ENCODE measurements at regions not wholly inside any gene's neighbourhood (a gene's known extent, or its start where the extent isn't known, plus 50 kb on each side); places are given as distances from the start of the nearest gene placed in this dataset.

- DNase-seq: no peak
Observed at GRCh38 chr11:29296680-29297079, 720.1 kb downstream of the KCNA4 start.

- no peak for DNase-seq
Observed at GRCh38 chr11:29293825-29294224, 723.0 kb downstream of the KCNA4 start.

DNA sequence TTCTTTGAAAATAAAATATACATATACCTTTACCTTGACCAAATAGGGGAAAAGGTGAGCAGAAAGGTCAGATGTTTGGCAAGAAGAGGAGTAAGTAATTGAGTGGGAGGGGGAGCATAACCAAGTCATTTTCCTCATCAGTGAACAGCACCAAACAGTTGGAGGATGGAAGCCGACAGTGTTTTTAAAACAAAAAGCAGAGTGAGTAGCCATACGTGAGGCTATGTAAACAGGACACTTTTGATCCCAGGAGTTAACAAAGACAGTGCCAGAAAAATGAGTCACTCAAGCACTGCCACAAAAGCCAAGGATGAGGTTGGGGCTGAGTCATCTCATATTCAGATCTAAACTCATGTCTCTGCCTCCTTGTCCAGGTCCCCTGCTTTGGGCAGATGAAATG is 734.7 kb downstream of the KCNA4 start:
- DNase-seq: no peak

- DNase-seq: no peak
Observed at GRCh38 chr11:29281271-29281777, 735.5 kb downstream of the KCNA4 start.

DNA sequence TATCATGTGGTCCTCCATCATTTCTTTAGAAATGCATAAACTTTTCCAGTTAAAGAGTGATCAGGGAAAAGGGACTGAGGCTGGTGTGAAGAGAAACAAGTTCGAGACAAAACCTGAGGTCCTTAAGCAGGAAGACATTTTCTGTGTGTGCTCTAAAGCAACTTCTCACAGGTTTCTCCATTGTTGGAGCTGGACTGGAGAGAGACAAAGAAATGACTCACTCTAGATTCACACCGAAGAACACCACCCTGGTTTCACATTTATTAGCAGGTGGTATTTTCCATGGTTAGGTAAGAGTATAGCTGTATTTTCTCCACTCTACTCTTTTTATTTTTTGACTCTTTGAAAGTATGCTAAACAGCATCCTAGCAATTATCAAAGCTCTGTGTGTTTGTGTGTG is 736.4 kb downstream of the KCNA4 start:
- DNase-seq: no peak

GRCh38 chr11:29279716-29280115 is 737.1 kb downstream of the KCNA4 start:
- DNase-seq: no peak

DNA sequence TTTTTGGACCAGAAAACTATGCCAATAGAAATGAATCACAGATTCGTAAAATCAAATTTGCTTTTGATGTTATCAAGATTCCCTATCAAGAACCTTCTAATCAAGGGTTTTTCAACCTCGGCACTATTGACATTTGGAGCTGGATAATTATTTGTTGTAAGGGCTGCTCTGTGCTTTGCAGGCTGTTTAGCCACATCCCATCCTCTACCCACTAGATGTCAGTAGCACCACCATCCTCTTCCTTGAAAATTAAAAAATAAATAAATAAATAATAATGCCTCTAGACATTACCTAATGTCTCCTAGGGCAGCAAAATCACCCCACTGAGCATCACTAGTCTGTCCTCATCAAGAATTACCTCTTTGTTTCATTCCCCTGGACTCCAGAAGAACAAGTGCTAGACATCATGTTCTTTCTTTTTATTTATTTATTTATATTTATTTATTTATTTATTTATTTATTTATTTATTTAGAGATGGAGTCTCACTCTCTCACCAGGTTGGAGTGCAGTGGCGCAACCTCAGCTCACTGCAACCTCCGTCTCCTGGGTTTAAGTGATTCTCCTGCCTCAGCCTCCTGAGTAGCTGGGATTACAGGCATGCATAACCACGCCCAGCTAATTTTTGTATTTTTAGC is 744.7 kb downstream of the KCNA4 start:
- no peak for DNase-seq

- no peak for DNase-seq
Observed at GRCh38 chr11:29271616-29272015, 745.2 kb downstream of the KCNA4 start.

- no peak for DNase-seq
Observed at GRCh38 chr11:29268733-29269132, 748.1 kb downstream of the KCNA4 start.

DNA sequence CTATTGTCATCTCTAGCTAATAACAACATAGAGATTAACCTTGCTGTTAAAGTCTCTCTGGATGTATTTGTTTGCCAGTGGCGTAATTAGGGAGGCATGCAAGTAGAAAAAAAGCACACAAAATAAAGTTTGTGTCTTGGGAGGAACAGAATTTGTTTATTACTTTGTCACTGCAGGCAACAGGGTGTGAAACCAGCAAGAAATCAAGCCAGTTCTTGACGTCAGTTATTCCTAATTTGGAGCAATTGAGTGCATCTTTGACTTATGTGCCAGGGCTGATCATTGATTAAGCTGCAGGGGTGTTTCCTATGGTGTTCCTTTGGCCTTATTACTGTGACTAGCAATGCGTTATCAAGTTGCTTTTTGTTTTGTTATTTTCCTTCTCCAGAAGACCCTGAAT is 751.0 kb downstream of the KCNA4 start:
- no peak for DNase-seq

GRCh38 chr11:29265381-29265780 is 751.4 kb downstream of the KCNA4 start:
- no peak for DNase-seq

- DNase-seq: no peak
Observed at GRCh38 chr11:29263971-29264682, 752.7 kb downstream of the KCNA4 start.

DNA sequence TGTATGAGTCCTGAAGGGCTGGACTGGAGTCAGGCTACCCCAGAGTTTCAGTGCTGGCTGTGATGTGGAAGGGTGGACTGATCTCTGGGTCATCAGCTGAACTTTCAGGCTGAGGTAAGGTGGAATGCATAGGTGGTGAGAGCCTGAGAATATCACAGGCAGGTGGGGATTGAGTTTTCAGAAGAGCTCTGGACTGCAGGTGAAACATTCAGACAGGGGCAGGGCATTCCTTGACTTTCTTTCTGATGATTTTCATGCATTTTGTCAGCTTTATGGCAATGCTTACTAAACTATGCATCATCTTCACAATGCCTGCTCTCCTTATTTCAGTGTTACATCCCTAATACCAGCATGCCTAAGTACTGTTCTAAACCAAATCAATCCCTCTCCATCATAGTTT is 755.0 kb downstream of the KCNA4 start:
- no peak for DNase-seq

GRCh38 chr11:29260939-29261705 is 755.7 kb downstream of the KCNA4 start:
- DNase-seq: no peak

GRCh38 chr11:29258411-29258810 is 758.4 kb downstream of the KCNA4 start:
- no peak for DNase-seq

GRCh38 chr11:29256580-29256979 is 760.2 kb downstream of the KCNA4 start:
- no peak for DNase-seq

GRCh38 chr11:29255401-29255800 is 761.4 kb downstream of the KCNA4 start:
- no peak for DNase-seq

GRCh38 chr11:29251738-29252137 is 765.1 kb downstream of the KCNA4 start:
- no peak for DNase-seq

GRCh38 chr11:29249713-29250112 is 767.1 kb downstream of the KCNA4 start:
- DNase-seq: no peak

GRCh38 chr11:29244355-29244754 is 772.5 kb downstream of the KCNA4 start:
- no peak for DNase-seq

DNA sequence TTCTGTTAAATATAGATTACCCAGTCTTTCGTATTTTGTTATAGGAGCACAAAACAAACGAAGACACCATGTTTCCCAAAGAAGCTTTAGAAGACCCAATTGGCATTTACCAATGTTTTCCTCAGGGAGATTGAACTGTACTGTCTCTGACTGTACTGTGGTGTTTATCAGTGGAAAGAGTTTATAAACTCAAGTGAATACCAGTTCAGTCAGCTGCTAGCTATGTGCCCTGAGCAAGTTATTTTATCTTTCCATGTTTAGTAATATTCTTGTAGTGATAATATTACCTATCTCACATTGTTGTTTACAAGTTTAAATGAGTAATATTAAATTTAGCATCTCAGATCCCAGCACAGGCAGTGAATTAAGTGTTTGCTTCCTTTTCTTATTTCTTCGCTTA is 773.2 kb downstream of the KCNA4 start:
- no peak for DNase-seq

GRCh38 chr11:29231991-29232390 is 784.8 kb downstream of the KCNA4 start:
- no peak for DNase-seq

DNA sequence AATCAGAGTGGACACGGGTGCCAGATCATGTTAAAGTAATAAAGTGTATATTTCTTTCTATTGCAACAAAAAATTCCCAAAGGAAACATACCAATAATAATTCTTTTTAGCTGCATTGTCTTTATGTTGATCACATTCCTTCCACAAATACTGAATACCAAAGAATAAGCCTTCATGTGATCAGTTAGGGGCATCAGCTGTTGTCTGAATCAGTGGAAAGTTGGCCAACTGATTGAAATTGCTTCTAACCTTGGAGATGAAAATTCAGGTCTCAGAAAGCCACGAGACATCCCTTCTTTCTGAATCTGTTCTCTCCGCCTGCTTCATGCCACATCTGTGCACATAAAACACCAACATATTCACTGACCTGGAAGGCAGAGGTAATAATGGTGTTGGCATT is 785.2 kb downstream of the KCNA4 start:
- DNase-seq: no peak

DNA sequence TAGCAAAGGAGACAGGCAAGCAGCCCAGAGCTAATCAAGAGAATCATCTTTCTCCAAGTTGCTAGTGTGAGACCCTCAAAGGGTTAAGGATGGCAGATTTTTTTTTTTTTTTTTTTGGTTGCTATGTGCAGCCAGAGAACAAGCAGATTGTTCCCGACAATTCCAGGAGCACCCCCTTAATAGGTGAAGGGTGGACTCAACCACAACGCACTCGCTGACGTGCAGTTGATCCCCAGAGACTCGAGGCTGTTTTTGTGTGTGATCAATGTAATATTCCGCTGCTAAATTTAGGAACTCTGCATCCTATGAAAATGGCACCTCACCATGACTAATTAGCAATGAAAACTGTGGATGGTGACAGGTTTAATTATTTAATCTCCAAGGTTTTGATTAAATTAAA is 789.0 kb downstream of the KCNA4 start:
- DNase-seq: no peak

All from stimulated activated CD4-positive, alpha-beta T cell treated with anti-CD3 and anti-CD28 coated beads, Interleukin-4, amount 100 ng/mL, for 1 hour (primary cell).